Left renal pelvis (tissue), 4 donors: ENCODE measurements at regions not wholly inside any gene's neighbourhood (a gene's known extent, or its start where the extent isn't known, plus 50 kb on each side); places are given as distances from the start of the nearest gene placed in this dataset.
"Not testable (repeated sequence)": the region's sequence is repeated elsewhere in the genome, so short reads cannot be mapped to it uniquely, and the experiment has no call there.

Experiments used
- DNase-seq, 4 donors: peaks; one replicate each; pipeline ENCODE4 v3.0.0-alpha.2; 2013; ENCODE audit warnings: low read depth in 4 of 4, low spot score in 3 of 4

- no peak for DNase-seq
Measured at GRCh38 chr1:243996223-243996622, 54.9 kb upstream of the ZBTB18 start.

DNA sequence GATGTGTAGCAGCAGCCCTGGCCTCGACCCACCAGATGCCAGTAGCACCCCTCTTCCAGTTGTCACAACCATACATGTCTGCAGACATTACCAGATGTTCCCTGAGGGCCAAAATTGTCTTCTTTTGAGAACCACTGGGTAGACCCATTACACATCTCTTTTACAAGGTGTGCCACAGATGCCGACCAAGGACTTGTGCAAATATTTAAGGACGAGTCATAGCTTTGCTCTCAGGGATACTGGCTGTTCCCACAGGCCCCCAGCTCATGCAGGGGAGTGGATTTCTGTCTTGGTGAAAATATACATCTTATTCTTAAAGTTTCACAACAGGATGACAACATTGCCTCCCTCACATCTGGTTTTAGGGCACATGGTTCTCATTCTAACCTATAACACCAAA lies 59.4 kb upstream of the ZBTB18 start:
- no peak for DNase-seq

GRCh38 chr1:243984788-243985187 lies 66.3 kb upstream of the ZBTB18 start:
- no peak for DNase-seq

DNA sequence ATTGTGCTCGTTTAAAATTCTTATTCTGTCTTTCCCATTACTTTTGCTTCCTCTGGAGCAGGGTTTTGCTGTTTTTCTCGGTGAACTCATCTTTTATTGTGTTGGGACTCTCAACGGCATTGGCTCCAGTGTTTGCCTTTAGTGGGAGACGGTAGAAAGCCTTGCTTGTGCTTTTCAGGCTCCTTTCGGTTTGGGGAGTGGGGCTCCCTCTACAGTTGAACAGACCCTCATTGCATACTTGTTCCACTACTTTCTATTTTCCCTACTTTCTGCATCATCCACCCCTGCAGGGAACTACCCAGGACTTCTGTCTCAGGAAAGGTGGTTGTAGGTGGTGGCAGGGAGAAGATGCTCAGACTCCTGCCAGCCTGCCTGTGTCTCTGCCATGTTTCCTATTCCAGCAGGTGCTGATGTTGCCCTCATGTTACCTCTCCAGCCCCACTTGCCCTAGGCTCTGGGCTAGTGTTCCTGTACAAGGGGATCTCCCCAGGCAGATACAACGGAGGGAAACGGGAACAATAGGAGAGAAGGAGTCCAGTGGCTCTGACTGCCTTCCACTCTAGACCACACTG lies 68.5 kb upstream of the ZBTB18 start:
- DNase-seq: no peak

GRCh38 chr1:243980471-243980870 lies 70.6 kb upstream of the ZBTB18 start:
- no peak for DNase-seq

- DNase-seq: no peak
Measured at GRCh38 chr1:243980071-243980470, 71.0 kb upstream of the ZBTB18 start.

GRCh38 chr1:243979396-243979795 lies 71.7 kb upstream of the ZBTB18 start:
- no peak for DNase-seq

GRCh38 chr1:243977094-243977493 lies 74.0 kb upstream of the ZBTB18 start:
- DNase-seq: no peak

GRCh38 chr1:243974451-243975292 lies 76.4 kb upstream of the ZBTB18 start:
- DNase-seq: peak in 2 of 4 donors; percentile 5

GRCh38 chr1:243973169-243973568 lies 77.9 kb upstream of the ZBTB18 start:
- DNase-seq: no peak

DNA sequence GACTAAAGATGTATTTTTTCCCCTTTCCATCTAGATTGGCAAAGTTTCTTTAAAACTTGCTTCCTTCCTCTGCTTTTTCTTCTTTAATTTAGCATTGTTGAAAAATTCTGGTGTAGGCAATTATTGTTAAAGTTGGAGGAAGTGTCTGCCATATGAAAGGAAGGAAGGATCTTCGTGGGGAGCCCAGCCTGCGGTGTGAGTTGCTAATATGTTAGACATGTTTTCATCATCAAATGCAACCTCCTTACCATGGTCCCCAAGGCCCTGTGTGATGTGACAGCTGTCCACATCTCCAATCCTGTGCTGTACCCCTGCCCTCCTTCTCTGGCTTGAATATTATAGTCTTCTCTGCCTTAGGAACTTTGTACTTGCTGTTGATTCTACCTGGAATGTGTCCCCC lies 81.0 kb upstream of the ZBTB18 start:
- DNase-seq: no peak

DNA sequence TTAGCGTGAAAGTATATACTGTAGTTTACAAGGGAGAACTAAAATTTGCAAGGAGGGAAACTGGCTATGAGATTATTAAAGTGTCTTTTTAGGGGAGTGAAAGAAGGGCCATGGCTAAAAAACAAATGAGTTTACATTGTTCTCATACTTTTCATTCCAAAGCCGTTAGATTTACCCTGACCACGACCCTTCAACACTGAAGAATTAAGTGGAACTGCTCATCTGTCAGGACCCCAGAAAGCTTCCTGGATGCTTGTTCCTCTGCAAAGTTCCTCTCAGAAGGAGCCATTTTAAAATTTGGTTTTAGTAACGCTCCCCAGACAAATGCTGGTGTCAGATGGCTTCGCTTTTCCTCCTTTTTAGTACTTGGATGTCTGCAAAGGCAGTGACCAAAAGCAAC lies 82.7 kb upstream of the ZBTB18 start:
- no peak for DNase-seq

DNA sequence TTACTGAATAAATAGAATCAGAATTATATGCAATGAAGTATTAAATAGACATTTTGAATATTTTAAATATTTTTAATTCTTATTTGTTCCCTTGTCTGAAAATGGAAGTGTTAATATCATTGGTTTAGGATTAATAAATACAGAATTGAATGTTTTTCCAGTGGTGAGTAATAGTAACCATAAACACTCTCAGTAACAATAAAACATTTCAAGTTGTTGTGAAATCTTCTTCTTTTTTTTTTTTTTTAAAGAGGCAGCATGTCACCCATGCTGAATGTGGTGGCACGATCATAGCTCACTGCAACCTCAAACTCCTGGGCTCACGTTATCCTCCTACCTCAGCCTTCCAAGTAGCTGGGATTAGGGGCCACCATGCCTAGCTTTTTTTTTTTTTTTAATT lies 86.2 kb upstream of the ZBTB18 start:
- DNase-seq: no peak

DNA sequence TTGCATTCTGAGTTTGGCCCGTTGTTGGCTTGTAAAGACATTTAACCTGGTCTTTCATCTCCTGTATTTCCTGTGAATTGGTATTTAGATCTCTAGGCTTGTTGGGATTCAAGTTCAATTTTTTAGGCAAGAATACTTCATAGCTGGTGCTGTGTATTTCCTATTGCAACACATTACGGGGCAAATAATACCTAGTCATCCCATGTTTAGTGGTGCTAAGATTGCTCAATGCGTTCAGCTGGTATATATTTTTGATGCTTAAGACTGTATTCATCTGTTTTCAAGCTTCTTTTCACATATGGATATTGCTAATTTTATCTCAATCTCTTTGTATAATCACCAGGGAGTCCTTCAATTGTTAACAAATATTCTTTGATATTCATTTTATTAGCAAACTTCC lies 87.5 kb upstream of the ZBTB18 start:
- DNase-seq: no peak

DNA sequence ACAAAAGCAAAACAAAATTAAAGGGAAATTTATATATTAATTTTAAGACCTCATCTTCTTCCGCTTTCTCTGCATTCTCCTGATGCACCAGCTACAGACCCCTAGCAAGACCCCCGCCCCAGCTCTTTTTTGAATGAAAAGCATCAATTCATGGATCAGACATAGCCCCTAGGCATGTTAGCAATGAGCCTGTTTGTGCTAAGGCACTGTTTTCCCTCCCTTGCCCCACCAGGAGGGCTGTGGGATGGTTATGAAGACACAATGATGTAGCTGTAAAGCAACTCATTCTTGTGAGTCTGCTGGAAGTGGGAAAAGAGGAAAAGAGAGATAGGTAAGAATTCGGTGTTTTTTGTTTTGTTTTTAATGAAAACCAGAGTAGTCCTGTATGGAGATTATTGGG lies 88.5 kb upstream of the ZBTB18 start:
- no peak for DNase-seq

DNA sequence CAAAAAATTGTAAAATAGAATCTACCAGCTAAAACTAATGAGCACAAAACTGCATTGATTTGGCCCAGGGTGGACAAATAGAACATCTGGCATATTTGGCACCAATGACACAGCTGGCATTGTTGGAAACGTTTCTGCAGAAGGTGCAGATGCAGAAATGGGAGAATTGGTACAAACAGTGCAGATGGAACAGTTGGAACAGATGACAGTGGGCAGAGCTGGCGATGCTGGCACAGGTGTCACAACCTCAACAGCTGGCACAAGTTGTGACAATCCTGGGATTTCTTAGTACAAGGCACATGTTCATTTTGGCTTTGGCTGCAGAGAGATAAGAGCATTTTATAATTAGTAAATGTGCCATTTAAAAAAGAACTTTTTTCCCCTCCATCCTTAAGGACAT lies 91.1 kb upstream of the ZBTB18 start:
- no peak for DNase-seq

DNA sequence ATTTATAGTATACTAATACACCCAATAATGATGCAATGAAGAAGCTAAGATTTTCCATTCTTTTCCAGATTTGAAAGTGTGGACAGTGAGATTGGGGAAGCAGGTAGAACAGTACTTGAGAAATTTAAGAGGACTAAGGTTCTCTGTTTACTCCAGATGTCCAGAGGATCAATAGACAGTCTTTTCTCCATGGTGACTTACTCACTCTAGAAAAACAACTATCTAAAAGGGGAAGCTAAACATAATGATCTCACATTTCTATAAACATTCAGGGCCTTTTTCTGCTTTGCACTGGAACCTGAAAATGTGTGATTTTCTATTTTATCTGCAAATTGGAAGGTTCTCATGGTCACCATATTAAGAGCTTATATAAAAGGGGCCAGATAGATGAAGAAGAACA lies 93.9 kb upstream of the ZBTB18 start:
- no peak for DNase-seq

GRCh38 chr1:243956450-243956849 lies 94.6 kb upstream of the ZBTB18 start:
- no peak for DNase-seq

GRCh38 chr1:243951207-243951606 lies 99.9 kb upstream of the ZBTB18 start:
- DNase-seq: not testable (repeated sequence)

DNA sequence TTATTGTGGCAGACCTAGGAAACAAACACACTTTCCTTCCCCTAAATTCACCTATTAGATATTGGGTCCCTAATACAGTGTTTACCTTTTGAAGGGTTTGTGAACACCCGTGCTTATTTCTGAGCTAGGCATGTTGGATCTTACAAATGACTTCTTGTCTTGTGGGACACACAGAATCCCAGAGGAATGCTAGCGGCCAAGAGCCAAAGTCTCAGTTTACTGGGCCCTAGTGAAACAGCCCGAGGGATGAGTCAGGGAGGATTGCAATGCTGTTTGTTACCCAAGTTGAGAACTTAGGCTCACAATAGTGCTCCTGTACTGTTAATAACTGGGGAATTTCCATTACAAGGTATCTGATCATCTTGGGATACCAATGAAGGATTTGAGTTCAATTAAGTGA lies 100.1 kb upstream of the AKT3 start:
- no peak for DNase-seq

DNA sequence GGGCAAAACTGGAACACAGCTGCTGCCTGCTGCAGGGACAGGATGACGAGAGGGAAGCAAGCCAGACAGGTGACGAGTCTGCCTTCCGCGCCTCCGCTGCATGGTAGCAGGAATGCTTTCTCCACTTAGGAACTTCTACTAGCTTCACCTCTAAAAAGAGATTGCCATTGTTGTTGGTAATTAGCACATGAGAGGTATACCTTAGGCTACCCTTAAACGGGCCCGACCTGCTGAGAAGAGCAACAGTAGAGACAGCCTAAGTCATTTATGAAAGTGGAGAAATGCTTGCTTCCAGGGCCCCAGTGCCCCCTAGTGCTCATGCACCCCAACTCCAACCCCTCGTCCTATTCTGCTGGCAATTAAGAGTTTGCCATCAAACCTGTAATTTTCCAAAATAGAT lies 96.9 kb upstream of the AKT3 start:
- DNase-seq: no peak

DNA sequence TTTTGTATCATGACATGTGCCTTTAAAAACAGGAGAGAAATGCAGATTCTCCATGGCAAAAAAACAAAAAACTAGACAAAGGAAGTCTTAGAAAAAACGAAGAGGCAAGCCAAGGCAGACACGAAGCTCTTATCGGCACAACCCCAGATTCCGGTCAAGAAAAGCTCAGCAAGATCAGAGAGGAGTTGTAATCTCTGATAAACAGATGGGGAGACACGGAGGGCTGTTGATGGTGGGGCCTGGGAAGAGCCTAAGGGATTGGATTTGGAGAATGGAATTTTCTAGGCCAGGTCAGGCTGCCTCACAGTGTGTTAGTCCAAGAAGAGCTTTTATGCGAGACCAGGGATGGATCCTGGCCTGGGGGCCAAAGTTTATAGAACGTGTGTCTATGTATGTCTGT lies 96.2 kb upstream of the AKT3 start:
- DNase-seq: no peak

DNA sequence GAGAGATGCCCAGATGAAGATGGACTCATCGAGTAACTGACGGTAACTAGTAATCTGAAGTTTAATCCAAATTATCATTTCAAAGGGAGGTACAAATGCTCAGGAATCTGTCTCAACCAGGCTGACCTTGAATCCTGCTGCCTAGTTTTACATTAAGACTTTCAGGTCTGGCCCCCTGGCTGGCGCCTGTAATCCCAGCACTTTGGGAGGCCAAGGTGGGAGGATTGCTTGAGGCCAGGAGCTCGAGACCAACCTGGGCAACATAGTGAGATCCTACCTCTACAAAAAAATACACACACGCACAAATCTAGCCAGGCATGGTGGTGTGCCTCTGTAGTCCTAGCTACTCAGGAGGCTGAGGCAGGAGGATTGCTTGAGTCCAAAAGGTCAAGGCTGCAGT lies 95.7 kb upstream of the AKT3 start:
- DNase-seq: no peak
